COLO668 (cell line): ENCODE measurements at regions not wholly inside any gene's neighbourhood (a gene's known extent, or its start where the extent isn't known, plus 50 kb on each side); places are given as distances from the start of the nearest gene placed in this dataset.

ENCODE experiments used
- DNase-seq: peaks from one replicate; lab custom pipeline; 2025; ENCODE audit not compliant: unreplicated experiment; lab: John Stamatoyannopoulos, UW

DNA sequence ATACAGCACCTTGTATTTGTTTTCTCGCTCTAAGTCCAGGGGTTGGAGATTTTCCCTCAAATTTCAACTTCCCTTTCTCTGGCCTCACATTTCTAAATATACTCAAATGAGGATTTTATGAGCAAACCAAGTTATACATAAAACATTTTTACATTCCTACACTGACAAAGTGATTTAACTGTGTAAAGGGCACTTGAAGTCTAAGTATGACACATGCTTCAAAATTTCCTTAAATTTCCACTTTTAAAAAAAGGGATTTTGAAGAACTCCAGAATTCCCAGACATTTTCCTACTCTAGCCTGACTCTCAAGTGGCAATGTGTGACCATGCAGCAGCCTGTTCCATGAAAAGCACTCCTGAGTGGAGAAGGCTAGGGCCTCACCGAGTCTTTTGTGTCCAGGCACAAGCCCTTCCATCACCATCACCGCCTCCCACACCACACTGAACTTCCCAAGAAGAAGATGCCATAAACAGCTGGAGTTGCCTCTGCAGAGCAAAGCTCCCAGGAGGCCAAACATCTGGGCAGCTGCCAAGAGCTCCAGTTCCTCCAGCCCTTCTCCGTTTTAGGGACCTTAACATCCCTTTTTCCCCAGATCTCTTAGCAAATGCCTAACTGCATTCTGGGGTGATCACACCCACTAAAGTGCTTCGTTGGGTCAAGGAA, 68.9 kb downstream of the NCR2 start:
- DNase-seq: no peak

DNA sequence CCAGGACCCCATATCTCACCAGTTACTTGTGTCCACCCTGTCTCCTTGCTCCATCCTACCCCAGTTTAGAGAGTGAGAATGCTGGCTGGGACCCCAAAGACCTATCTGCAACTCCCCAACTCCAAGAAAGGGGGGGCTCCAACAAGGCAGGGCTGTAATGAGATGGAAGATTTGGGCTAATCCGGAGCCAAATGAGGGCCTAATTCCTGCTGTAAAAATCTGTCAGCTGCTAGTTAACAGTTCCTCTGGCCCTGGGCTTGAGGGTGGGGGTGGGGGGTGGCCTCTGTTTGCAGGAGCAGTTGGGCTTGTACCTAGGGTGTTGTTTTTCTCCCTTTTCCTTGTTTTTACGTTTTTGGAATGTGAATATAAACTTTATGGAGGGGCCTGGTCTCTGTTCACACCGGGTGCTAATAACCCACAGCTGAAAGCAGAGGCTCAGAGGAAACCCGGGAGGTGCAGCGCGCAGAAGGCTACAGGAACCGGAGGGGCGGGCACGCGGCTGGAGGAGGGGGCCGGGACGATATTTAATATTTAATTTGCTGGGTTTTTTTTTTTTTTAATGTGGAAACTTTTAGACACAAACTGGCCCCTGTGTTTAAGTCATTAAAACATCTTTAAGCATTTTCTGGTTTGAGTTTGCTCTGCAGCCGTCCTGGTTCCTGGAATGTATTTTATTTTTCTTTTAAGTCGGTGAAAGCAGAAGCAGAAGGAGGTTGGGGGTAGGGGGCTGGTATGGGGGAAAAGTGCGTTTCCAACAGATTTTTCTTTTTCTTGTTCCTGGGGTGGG, 70.7 kb downstream of the NCR2 start:
- no peak for DNase-seq

DNA sequence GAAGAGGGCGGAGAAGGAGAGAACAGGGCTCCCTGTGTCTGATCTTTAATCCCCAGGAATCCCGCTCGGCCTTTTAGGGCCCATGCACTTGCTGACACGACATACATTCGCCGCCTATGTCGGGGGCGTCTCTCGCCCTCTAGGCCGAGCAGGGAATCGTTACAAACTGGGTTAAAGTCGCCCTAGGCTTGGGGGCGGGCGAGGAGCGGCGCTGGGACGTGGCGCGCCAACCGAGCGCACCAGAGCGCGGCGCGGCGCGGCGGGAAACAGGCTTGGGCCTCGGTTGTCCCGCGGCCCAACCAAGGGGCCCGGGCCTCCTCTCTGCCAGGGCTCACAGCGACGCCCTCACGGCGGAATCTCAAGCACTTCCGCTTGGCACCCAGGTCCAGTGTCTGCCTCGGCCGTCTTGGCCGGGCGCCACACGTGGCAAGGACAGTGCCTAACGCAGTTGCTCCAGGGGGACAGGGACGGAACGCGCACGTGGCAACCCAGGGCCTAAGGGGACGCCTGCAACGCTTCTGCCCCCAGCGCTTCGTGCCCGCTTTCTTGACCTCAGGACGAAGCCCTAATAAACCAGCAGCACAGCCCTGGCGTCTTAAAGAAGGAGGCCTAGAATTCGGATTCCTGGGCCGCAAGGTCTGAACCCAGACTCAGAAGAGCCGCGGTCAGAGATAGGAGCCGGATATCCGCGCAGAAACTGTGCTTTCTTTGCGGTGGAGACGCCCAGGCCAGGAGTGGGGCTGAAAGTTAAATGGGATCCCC, 71.5 kb downstream of the NCR2 start:
- no peak for DNase-seq

- DNase-seq: no peak
Observed at GRCh38 chr6:41408576-41408975, 73.2 kb downstream of the NCR2 start.

DNA sequence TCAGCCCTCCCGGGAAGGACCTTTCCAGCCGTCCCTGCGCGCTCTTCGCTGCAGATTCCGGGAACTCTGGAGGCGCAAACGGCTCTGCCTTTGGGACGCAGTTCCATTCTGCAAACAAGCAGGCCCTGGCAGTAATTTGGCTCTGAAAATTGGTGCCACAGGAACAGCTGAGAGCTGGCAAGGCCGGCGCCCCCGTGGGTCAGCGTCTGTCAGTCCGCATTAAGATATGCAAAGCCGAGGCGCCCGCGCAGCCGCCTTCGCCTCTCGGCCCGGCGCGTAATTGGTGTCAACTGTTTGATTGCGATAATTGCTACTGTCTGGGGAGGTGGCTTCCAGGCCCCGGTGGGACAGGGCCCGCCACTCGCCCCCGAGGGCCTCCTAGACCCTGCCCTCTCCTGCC, 73.6 kb downstream of the NCR2 start:
- DNase-seq: no peak

- DNase-seq: no peak
Observed at GRCh38 chr6:41409489-41409888, 74.1 kb downstream of the NCR2 start.

DNA sequence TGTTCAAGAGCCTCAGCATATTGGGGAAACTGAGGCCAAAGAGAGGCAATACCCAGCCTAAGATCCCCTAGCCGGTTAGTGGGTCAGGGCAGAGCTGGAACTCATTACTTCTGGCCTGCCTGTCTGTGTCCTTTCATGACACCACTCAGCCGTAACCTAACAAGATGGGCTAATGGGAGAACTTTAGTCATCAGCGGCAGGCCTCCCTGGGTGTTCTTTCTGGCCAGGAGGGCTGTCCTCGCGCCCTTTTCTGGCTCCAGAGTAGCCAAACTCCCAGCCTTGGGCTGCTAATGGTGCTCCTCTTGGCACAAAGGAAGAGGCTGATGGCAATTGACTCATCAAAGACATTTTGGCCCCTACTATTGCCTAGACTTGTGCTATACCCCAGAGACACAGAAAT, 76.6 kb downstream of the NCR2 start:
- no peak for DNase-seq

DNA sequence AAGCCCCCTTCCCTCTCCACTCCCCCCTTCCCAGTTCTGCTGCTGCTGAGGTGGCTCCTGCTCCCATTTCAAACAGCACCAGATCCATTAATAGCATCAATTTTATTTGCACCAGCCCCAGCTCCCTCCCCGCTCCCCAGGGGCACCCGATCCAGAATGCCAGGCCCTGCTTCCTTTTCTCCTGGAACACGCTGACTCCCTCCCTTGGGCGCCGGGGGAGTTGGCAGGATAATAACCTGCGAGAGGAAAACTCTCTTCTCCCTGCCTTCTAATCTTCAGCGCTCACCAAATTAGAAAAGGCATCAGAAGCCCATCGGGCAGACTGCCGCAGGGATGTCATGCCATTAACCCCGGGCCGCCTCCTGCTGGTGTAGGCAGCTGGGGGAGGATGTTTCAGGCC, 77.8 kb downstream of the NCR2 start:
- no peak for DNase-seq

- no peak for DNase-seq
Observed at GRCh38 chr6:41416501-41416837, 81.1 kb downstream of the NCR2 start.

GRCh38 chr6:41418741-41419140, 83.3 kb downstream of the NCR2 start:
- DNase-seq: no peak

DNA sequence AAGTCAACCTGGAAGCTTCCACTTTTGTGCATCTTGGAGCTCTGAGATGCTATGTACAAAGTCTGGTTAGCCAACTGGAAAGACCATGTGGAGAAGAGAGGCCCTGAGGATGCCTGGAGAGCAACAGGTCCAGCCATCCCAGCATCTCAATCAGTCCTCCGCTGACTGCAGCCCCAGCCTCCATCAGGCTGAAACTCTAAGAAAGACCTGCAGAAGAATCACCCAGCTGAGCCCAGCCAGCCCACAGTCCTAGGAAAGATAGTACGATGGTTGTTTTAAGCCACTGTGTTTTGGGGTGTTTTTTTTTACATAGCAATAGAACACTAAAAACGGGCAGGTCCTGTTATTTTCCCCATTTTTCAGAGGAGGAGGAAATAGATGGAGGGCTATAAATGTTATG, 84.0 kb downstream of the NCR2 start:
- DNase-seq: no peak

- DNase-seq: no peak
Observed at GRCh38 chr6:41420186-41420585, 84.8 kb downstream of the NCR2 start.

DNA sequence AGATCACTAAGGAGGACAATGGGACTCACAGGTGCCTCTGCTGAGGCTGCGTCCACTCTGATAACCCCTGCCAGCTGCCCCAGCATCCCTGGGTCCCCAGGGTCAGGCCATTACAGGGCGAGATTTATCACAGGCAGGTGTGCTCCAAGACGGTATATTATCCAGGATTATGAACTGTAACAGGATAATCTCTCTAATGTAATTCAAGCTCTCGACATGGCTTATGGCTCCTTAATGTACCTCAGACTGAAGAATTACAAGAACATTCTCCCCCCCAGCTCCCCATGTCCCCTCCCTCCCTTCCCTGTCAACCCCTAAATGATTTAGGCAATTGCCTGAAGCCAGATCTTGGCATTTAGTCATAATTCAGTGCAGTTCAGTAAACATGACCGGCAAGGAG, 86.8 kb downstream of the NCR2 start:
- peak; percentile 18 for DNase-seq

- no peak for DNase-seq
Observed at GRCh38 chr6:41423002-41423401, 87.6 kb downstream of the NCR2 start.

DNA sequence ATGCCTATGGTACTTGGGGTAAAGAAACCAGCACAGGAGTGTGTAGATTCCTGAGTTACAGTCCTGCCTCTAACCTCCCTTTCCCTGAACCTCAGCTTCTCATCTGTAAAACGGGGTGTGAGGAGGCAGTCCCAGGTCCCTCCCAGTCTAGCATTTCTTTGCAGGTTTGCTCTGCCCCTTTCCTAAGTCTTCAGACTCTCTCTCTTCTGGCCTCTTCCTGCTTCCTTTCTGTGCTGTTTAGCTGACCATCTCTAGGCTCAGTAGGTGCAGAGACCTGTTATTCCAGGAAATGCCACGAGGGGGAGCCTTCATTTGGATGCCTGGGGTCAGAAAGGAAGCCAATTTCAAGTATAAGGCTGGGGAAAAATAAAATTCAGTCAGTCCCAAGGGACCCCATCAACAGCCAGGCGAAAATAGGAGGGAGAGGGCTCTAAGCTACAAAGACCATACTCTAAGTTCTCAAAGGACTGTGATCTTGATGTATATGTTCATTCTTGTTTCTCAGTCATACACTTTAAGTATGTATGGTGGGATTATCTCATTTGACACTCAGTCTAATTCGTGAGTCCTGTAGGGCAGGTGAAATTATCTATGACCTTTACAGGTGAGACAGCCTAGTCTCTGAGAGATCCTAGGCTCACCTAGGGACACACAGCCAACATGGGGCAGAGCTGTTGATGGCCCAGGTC, 89.1 kb downstream of the NCR2 start:
- peak; percentile 77 for DNase-seq

- no peak for DNase-seq
Observed at GRCh38 chr6:41425511-41425910, 90.1 kb downstream of the NCR2 start.

DNA sequence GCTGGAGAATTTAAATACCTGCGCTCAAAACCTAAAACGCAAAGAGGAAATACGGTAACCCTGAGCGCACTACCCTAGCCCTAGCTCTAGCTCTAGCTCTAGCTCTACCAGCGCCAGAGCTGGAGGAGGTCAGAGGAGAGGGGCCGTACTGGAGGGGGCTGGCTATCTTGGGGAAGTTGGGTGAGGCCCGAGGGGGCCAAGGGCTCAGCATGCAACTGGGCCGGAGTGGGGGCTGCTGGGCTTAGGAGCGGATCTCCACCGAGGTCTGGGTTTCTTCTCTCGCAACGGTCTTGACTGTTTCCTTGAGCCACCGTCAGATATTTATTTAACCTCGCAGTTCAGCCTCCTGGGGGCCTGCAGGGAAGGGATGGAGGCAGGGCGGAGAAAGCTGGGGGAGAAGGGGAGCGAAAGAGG, 91.0 kb downstream of the NCR2 start:
- DNase-seq: no peak

GRCh38 chr6:41426888-41427641, 91.7 kb downstream of the NCR2 start:
- DNase-seq: no peak

- DNase-seq: peak; percentile 82
Observed at GRCh38 chr6:41427642-41428335, 92.4 kb downstream of the NCR2 start.

- DNase-seq: no peak
Observed at GRCh38 chr6:41428336-41428995, 93.1 kb downstream of the NCR2 start.
